ENCODE measurements at regions not wholly inside any gene's neighbourhood (a gene's known extent, or its start where the extent isn't known, plus 50 kb on each side); places are given as distances from the start of the nearest gene placed in this dataset.

DNA sequence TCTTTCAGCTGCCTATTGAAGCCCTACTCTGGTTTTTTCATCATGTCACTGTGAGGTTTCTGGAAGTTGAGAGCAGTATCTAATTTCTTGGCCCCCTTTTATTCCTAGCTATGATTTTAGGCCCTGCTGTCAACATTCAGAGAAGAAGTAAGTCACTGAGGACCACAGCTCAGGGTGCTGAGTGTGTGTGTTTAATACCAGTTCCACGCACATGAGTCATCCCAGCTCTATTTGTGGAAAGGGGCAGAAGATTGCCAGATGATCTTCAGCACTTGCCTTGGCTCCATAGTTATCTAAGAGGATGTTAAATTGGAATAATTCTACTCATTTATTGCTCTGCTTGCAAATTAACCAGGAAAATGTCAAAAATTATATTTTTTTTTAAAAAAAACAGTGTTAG, 65.5 kb upstream of the SLC38A4 start (continued):
- TF ChIP-seq KAT7 (CRISPR knock-in tag; IDR thresholded peaks at IDR 0.05; ENCODE audit: borderline replicate concordance) = no peak
- TF ChIP-seq, protein P1, sequence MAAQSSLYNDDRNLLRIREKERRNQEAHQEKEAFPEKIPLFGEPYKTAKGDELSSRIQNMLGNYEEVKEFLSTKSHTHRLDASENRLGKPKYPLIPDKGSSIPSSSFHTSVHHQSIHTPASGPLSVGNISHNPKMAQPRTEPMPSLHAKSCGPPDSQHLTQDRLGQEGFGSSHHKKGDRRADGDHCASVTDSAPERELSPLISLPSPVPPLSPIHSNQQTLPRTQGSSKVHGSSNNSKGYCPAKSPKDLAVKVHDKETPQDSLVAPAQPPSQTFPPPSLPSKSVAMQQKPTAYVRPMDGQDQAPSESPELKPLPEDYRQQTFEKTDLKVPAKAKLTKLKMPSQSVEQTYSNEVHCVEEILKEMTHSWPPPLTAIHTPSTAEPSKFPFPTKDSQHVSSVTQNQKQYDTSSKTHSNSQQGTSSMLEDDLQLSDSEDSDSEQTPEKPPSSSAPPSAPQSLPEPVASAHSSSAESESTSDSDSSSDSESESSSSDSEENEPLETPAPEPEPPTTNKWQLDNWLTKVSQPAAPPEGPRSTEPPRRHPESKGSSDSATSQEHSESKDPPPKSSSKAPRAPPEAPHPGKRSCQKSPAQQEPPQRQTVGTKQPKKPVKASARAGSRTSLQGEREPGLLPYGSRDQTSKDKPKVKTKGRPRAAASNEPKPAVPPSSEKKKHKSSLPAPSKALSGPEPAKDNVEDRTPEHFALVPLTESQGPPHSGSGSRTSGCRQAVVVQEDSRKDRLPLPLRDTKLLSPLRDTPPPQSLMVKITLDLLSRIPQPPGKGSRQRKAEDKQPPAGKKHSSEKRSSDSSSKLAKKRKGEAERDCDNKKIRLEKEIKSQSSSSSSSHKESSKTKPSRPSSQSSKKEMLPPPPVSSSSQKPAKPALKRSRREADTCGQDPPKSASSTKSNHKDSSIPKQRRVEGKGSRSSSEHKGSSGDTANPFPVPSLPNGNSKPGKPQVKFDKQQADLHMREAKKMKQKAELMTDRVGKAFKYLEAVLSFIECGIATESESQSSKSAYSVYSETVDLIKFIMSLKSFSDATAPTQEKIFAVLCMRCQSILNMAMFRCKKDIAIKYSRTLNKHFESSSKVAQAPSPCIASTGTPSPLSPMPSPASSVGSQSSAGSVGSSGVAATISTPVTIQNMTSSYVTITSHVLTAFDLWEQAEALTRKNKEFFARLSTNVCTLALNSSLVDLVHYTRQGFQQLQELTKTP (IDR thresholded peaks at IDR 0.05; ENCODE audit: low read depth in 1 of 2, partially characterized antibody in 2 of 2) = no peak
- TF ChIP-seq BRD4 (IDR thresholded peaks at IDR 0.05) = no peak
- no peak for TF ChIP-seq ZNF184 (CRISPR knock-in tag; IDR thresholded peaks at IDR 0.05)
- no peak for TF ChIP-seq HEY1 (CRISPR knock-in tag; IDR thresholded peaks at IDR 0.05; ENCODE audit: borderline replicate concordance)
- TF ChIP-seq BACH1 (tag; IDR thresholded peaks at IDR 0.05) = no peak
- TF ChIP-seq RBM22 (IDR thresholded peaks at IDR 0.05; ENCODE audit: low read depth, low read length, poor library complexity, severe bottlenecking) = no peak
- TF ChIP-seq, protein P2, sequence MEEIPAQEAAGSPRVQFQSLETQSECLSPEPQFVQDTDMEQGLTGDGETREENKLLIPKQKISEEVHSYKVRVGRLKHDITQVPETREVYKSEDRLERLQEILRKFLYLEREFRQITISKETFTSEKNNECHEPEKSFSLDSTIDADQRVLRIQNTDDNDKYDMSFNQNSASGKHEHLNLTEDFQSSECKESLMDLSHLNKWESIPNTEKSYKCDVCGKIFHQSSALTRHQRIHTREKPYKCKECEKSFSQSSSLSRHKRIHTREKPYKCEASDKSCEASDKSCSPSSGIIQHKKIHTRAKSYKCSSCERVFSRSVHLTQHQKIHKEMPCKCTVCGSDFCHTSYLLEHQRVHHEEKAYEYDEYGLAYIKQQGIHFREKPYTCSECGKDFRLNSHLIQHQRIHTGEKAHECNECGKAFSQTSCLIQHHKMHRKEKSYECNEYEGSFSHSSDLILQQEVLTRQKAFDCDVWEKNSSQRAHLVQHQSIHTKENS (CRISPR knock-in tag; IDR thresholded peaks at IDR 0.05) = no peak
- no peak for TF ChIP-seq SNIP1 (IDR thresholded peaks at IDR 0.05; ENCODE audit: low read depth)
- TF ChIP-seq NCOR1 (IDR thresholded peaks at IDR 0.05) = no peak

Measured in K562 (cell line).